Left lung (tissue), 4 donors: ENCODE measurements at regions not wholly inside any gene's neighbourhood (a gene's known extent, or its start where the extent isn't known, plus 50 kb on each side); places are given as distances from the start of the nearest gene placed in this dataset.

Source experiments
- ATAC-seq: fragments of 200-7000 bp; cut with Tn5 transposase; one replicate; pipeline ENCODE4 v1.9.1; 2020; ENCODE audit warnings: moderate library complexity
- DNase-seq, 4 donors: peaks; one replicate each; pipeline ENCODE4 v3.0.0-alpha.2; 2013 to 2020
- H3K27ac ChIP-seq, 2 donors: fragments of 200-600 bp; sonication (generic) in 1 of 2; one replicate each; pipeline versions ENCODE4 v1.5.0 to v1.8.0; 2020 to 2021
- H3K27me3 ChIP-seq, 2 donors: fragments of 200-600 bp; sonication (generic) in 1 of 2; one replicate each; pipeline versions ENCODE4 v1.5.0 to v1.8.0; 2020 to 2021
- H3K36me3 ChIP-seq, 2 donors: fragments of 200-600 bp; sonication (generic) in 1 of 2; one replicate each; pipeline versions ENCODE4 v1.5.0 to v1.8.0; 2020 to 2021
- H3K4me1 ChIP-seq, 2 donors: fragments of 200-600 bp; one replicate each; pipeline ENCODE4 v1.8.0; 2021
- H3K4me3 ChIP-seq, 2 donors: fragments of 200-600 bp; sonication (generic) in 1 of 2; one replicate each; pipeline versions ENCODE4 v1.5.0 to v1.8.0; 2020 to 2021; ENCODE audit warnings: mild to moderate bottlenecking in 1 of 2
- H3K9me3 ChIP-seq, 2 donors: fragments of 200-600 bp; sonication (generic) in 1 of 2; one replicate each; pipeline versions ENCODE4 v1.5.0 to v1.8.0; 2020 to 2021
- CTCF ChIP-seq, 2 donors: fragments of 200-600 bp; sonication (generic) in 1 of 2; IDR thresholded peaks; one replicate each; pipeline versions ENCODE4 v1.5.0 to v1.8.0; 2021; ENCODE audit warnings: antibody characterized with exemption in 2 of 2
- intact Hi-C, 2 donors: fragments of 100-400 bp; cut with DNase I; formaldehyde crosslinking; loops; one replicate each; pipeline versions ENCODE4 v1.11.2 to v1.14.2; 2022
- donor health status: DM: no; HTN: yes; CAD: no.
- donor health status: DM: no; HTN: no; CAD: no.

- no peak for DNase-seq
- intact Hi-C loops = no loop called here
- Histone ChIP-seq H3K36me3 (no peaks in the 10 kb centered on the region), H3K4me1 (no peaks in the 10 kb centered on the region), H3K9me3 (peaks cover 0 to 9% of the 10 kb centered on the region in 2 donors), H3K27me3 (no peaks in the 10 kb centered on the region), H3K4me3 (no peak overlapping the region), H3K27ac (no peak overlapping the region)
- no peak for TF ChIP-seq CTCF (IDR thresholded peaks at IDR 0.05)
- ATAC-seq = no peak
Measured at GRCh38 chr2:116833052-116833451, 981.4 kb upstream of the DDX18 start.

GRCh38 chr2:116842164-116842563 lies 972.3 kb upstream of the DDX18 start:
- DNase-seq (peak in 1 of 4 donors; percentile 23), ATAC-seq (no peak)
- Histone ChIP-seq H3K36me3 (no peaks in the 10 kb centered on the region), H3K4me3 (no peak overlapping the region), H3K27me3 (no peaks in the 10 kb centered on the region), H3K4me1 (no peaks in the 10 kb centered on the region), H3K9me3 (peaks cover 0 to 10% of the 10 kb centered on the region in 2 donors), H3K27ac (no peak overlapping the region)
- intact Hi-C loops = no loop called here
- no peak for TF ChIP-seq CTCF (IDR thresholded peaks at IDR 0.05)

GRCh38 chr2:116859708-116860107 lies 954.8 kb upstream of the DDX18 start:
- H3K4me1 ChIP-seq = no peaks in the 10 kb centered on the region
- ATAC-seq (no peak), DNase-seq (no peak)
- peaks cover 0 to 24% of the 10 kb centered on the region in 2 donors for H3K9me3 ChIP-seq
- no peaks in the 10 kb centered on the region for H3K27me3 ChIP-seq
- H3K36me3 ChIP-seq = no peaks in the 10 kb centered on the region
- no peak overlapping the region for H3K27ac ChIP-seq
- no peak for TF ChIP-seq CTCF (IDR thresholded peaks at IDR 0.05)
- no peak overlapping the region for H3K4me3 ChIP-seq
- intact Hi-C loops = no loop called here

- Histone ChIP-seq H3K9me3 (peaks cover 0 to 29% of the 10 kb centered on the region in 2 donors), H3K27ac (no peak overlapping the region), H3K36me3 (no peaks in the 10 kb centered on the region), H3K4me1 (no peaks in the 10 kb centered on the region), H3K4me3 (no peak overlapping the region), H3K27me3 (no peaks in the 10 kb centered on the region)
- no peak for ATAC-seq
- no peak for TF ChIP-seq CTCF (IDR thresholded peaks at IDR 0.05)
- DNase-seq = peak in 1 of 4 donors; percentile 28
- intact Hi-C loops = no loop called here
Measured at GRCh38 chr2:116874021-116874420, 940.5 kb upstream of the DDX18 start.

GRCh38 chr2:116877274-116877673 lies 937.2 kb upstream of the DDX18 start:
- no peak for ATAC-seq
- Histone ChIP-seq H3K36me3 (no peaks in the 10 kb centered on the region), H3K9me3 (peaks cover 0 to 24% of the 10 kb centered on the region in 2 donors), H3K27ac (no peak overlapping the region), H3K27me3 (no peaks in the 10 kb centered on the region), H3K4me1 (no peaks in the 10 kb centered on the region), H3K4me3 (no peak overlapping the region)
- no peak for DNase-seq
- intact Hi-C loops = no loop called here
- TF ChIP-seq CTCF (IDR thresholded peaks at IDR 0.05) = no peak
